Suprapubic skin (tissue), 4 donors: ENCODE measurements at regions not wholly inside any gene's neighbourhood (a gene's known extent, or its start where the extent isn't known, plus 50 kb on each side); places are given as distances from the start of the nearest gene placed in this dataset.

Source experiments
- DNase-seq, 2 donors: peaks; one replicate each; pipeline ENCODE4 v3.0.0-alpha.2; 2019; ENCODE audit warnings: low spot score in 2 of 2
- H3K27ac ChIP-seq: fragments of 200-600 bp; sonication (generic); one replicate; pipeline ENCODE4 v1.5.1; 2019
- H3K27me3 ChIP-seq: fragments of 200-600 bp; sonication (generic); one replicate; pipeline ENCODE4 v1.5.1; 2019
- H3K36me3 ChIP-seq: fragments of 200-600 bp; sonication (generic); one replicate; pipeline ENCODE4 v1.5.1; 2019
- H3K4me1 ChIP-seq: fragments of 200-600 bp; sonication (generic); one replicate; pipeline ENCODE4 v1.5.1; 2019
- H3K4me3 ChIP-seq: fragments of 200-600 bp; sonication (generic); one replicate; pipeline ENCODE4 v1.5.1; 2019; ENCODE audit warnings: mild to moderate bottlenecking
- H3K9me3 ChIP-seq: fragments of 200-600 bp; sonication (generic); one replicate; pipeline ENCODE4 v1.5.1; 2019
- EP300 ChIP-seq: sonication (generic); formaldehyde crosslinking; IDR thresholded peaks from one replicate; pipeline ENCODE4 v1.6.1; 2017; ENCODE audit warnings: antibody characterized with exemption
- POLR2A ChIP-seq, 2 donors: fragments of 450-650 bp; IDR thresholded peaks; one replicate each; pipeline ENCODE4 v1.6.1; 2017; ENCODE audit warnings: antibody characterized with exemption in 2 of 2, mild to moderate bottlenecking in 2 of 2, moderate library complexity in 2 of 2
- POLR2AphosphoS5 ChIP-seq, 3 donors: sonication (generic); formaldehyde crosslinking; IDR thresholded peaks; one replicate each; pipeline ENCODE4 v1.6.1; 2017; ENCODE audit warnings: antibody characterized with exemption in 3 of 3
- WGBS: methylation state at CpG from one replicate; pipeline ENCODE4 v1.1.5; 2018; 5-methylcytosine and 5-hydroxymethylcytosine counted together
- TF ChIP-seq, protein P1 (sequence below), 2 donors: fragments of 200-600 bp in 1 of 2; fragments of 450-650 bp in 1 of 2; sonication (generic) in 1 of 2; IDR thresholded peaks; one replicate each; pipeline ENCODE4 v1.5.1; 2016 to 2019; ENCODE audit warnings: antibody characterized with exemption in 2 of 2, mild to moderate bottlenecking in 1 of 2, moderate library complexity in 1 of 2

DNA sequence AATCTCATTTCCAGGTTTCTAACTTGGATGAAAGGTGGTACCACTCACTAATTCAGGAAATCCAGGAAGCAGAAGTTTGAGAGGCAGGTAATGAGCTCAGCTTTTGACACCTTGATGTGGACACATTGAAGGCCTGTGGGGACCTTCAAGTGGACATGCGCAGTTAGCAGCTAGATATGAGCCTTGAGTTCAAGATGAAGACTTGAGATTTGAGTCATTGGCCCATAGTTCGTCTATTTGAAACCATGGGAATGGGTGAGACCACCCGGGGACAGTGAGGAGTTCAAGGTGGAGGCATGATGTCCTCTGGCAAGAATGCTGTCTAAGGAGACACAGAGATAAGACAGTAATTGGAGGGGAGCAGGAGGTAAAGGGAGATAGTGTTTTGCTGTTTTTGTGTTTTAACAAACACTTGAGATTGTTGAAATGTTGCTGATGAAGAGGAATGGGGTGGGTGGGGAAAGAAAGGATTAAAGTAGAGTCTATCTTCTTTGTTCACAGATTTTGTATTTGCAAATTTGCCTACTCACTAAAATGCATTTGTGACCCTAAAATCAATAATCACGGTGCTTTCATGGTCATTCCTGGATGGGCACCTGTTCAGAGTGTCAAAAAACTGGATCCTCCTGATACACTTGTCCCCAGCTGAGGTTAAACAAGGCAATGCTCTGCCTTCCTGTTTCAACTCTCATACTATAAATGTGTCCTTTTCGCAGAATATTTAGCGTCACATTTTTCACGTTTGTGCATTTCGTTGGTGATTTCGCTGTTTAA is 69.5 kb upstream of the PLXNC1 start:
- H3K4me3 ChIP-seq: no peak overlapping the region
- no peaks in the 10 kb centered on the region for H3K36me3 ChIP-seq
- 92% methylated on average over 9 of the region's 9 CpGs for WGBS
- no peak for DNase-seq
- no peak for TF ChIP-seq POLR2AphosphoS5 (IDR thresholded peaks at IDR 0.05)
- TF ChIP-seq EP300: no peak
- no peak for TF ChIP-seq POLR2A (IDR thresholded peaks at IDR 0.05)
- TF ChIP-seq, protein P1, sequence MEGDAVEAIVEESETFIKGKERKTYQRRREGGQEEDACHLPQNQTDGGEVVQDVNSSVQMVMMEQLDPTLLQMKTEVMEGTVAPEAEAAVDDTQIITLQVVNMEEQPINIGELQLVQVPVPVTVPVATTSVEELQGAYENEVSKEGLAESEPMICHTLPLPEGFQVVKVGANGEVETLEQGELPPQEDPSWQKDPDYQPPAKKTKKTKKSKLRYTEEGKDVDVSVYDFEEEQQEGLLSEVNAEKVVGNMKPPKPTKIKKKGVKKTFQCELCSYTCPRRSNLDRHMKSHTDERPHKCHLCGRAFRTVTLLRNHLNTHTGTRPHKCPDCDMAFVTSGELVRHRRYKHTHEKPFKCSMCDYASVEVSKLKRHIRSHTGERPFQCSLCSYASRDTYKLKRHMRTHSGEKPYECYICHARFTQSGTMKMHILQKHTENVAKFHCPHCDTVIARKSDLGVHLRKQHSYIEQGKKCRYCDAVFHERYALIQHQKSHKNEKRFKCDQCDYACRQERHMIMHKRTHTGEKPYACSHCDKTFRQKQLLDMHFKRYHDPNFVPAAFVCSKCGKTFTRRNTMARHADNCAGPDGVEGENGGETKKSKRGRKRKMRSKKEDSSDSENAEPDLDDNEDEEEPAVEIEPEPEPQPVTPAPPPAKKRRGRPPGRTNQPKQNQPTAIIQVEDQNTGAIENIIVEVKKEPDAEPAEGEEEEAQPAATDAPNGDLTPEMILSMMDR (IDR thresholded peaks at IDR 0.05): no peak
- H3K27me3 ChIP-seq: no peaks in the 10 kb centered on the region
- peaks cover 24% of the 10 kb centered on the region for H3K4me1 ChIP-seq
- H3K9me3 ChIP-seq: no peaks in the 10 kb centered on the region
- H3K27ac ChIP-seq: no peak overlapping the region

DNA sequence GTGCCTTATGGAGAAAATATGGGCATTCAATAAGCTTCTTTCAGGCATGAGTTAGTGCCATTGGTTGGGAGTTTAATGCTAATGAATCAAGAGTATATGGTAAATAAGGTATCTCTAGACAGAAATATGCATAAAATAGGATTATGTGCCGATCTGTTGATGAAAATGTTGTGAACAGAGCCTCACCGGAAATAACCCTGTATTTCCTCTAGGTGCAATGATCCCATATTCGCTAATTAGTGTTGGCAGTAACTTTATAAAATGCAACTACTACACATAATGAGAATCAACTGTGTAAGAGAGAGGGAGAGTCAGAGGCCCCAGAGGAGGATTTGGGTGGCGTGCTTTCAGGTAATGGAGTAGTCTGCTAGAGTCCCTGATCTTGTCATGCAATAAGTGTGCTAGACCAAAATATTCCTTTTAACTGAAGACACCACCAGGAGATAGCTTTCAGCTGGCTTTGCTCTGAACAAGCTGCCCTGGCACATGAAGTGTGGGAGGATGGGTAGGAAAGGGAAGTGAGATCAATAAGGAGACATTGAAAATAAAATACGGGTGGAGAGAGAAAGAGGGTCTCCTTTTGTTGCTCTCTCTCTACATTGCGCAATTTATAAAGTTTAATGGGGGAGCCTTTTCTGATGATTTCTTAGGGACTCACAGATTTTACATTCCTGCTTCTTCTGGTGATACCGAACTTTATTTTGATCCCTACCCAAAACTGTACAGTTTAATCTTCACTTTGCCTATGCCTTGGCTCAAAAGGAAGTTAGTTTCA is 68.6 kb upstream of the PLXNC1 start:
- H3K4me3 ChIP-seq: no peak overlapping the region
- H3K4me1 ChIP-seq: peaks cover 15% of the 10 kb centered on the region
- H3K9me3 ChIP-seq: no peaks in the 10 kb centered on the region
- TF ChIP-seq POLR2A (IDR thresholded peaks at IDR 0.05): no peak
- TF ChIP-seq EP300: no peak
- TF ChIP-seq, protein P1 (IDR thresholded peaks at IDR 0.05): no peak
- no peak for TF ChIP-seq POLR2AphosphoS5 (IDR thresholded peaks at IDR 0.05)
- no peaks in the 10 kb centered on the region for H3K36me3 ChIP-seq
- no peak overlapping the region for H3K27ac ChIP-seq
- no peaks in the 10 kb centered on the region for H3K27me3 ChIP-seq
- WGBS: 79% methylated on average over 7 of the region's 7 CpGs
- DNase-seq: no peak

DNA sequence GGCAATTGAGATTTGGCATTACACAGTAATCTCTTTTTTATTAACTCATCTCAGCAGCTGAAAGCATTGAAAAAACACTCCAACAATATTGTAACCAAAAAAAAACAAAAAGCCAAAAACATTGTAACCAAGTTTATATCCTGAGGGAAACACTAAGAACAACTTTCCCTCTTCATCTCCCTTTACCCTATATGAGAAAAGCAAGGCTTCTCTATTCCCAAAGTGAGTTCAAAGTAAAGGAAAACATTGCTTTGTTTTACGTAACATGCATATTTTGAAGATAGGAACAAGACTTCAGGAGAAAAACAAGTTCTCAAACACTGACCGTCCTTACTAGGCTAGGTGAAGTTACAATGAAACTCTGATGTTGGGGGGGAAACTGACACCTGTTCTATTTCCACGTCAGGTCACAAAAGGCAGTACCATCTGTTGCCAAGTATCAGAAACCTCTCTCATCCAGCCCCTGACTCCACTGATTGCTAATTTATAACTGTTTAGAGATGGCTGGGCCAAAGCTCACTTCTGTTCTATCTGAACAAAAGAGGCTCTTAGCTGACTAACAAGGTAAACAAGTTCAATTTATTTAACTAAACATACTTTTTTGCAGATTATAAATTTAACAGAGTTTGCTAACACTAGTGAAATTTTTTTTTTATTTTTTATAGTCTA is 67.9 kb upstream of the PLXNC1 start:
- TF ChIP-seq POLR2AphosphoS5 (IDR thresholded peaks at IDR 0.05) (no peak), POLR2A (IDR thresholded peaks at IDR 0.05) (no peak), EP300 (no peak)
- TF ChIP-seq, protein P1 (IDR thresholded peaks at IDR 0.05): no peak
- Histone ChIP-seq H3K27ac (no peak overlapping the region), H3K4me3 (no peak overlapping the region), H3K27me3 (no peaks in the 10 kb centered on the region), H3K4me1 (peaks cover 8% of the 10 kb centered on the region), H3K36me3 (no peaks in the 10 kb centered on the region), H3K9me3 (no peaks in the 10 kb centered on the region)
- no peak for DNase-seq
- 77% methylated on average over 3 of the region's 3 CpGs for WGBS

DNA sequence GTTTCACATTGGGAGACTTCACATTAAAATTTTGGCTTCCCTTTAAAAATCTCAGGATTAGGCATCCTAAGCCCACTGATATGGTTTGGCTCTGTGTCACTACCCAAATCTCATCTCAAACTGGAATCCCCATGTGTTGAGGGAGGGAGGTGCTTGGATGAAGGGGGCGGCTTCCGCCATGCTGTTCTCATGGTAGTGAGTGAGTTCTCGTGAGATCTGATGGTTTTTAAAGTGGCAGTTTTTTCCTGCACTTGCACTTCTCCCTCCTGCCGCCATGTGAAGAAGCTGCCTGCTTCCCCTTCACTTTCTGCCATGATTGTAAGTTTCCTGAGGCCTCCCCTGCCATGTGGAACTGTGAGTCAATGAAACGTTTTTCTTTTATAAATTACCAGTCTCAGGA is 65.7 kb upstream of the PLXNC1 start:
- Histone ChIP-seq H3K4me3 (no peak overlapping the region), H3K27me3 (no peaks in the 10 kb centered on the region)

More for the DNA sequence above, 65.7 kb upstream of the PLXNC1 start:
- TF ChIP-seq, protein P1 (IDR thresholded peaks at IDR 0.05): no peak
- no peak for DNase-seq
- Histone ChIP-seq H3K4me1 (no peaks in the 10 kb centered on the region), H3K9me3 (no peaks in the 10 kb centered on the region), H3K36me3 (no peaks in the 10 kb centered on the region), H3K27ac (no peak overlapping the region)
- 88% methylated on average over 5 of the region's 5 CpGs for WGBS
